ENCODE measurements at regions not wholly inside any gene's neighbourhood (a gene's known extent, or its start where the extent isn't known, plus 50 kb on each side); places are given as distances from the start of the nearest gene placed in this dataset.

DNA sequence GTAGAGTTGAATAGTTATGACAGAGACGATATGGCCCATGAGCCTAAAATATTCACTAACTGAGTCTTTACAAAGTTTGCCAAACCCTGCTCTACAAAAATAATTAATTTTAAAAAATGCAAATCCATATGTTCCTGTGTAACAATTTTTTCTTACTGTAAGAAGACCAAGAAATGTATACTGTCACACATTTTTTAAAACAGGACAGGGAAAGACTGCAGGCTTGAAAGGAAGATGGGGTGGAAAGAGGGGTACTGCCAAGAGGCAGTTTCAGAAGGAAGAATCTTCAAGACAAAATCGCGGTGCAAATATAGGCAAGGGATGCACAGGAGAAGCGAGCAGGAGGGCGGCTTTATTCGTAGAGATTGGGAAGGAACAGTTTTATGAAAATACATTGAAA, 115.7 kb upstream of the KLHL1 start:
- no peak for TF ChIP-seq POLR2A (IDR thresholded peaks at IDR 0.05; ENCODE audit: low read depth, low read length)
- TF ChIP-seq POLR2AphosphoS5 (IDR thresholded peaks at IDR 0.05; ENCODE audit: low read depth, low read length), result no peak
